NK-92 treated with Interleukin-12 subunit alpha and Interleukin-12 subunit beta, amount 100 ng/mL, for 24 hours (cell line): ENCODE measurements at regions not wholly inside any gene's neighbourhood (a gene's known extent, or its start where the extent isn't known, plus 50 kb on each side); places are given as distances from the start of the nearest gene placed in this dataset.

Experiments used
- DNase-seq: peaks from one replicate; lab custom pipeline; 2025; lab: John Stamatoyannopoulos, UW

DNA sequence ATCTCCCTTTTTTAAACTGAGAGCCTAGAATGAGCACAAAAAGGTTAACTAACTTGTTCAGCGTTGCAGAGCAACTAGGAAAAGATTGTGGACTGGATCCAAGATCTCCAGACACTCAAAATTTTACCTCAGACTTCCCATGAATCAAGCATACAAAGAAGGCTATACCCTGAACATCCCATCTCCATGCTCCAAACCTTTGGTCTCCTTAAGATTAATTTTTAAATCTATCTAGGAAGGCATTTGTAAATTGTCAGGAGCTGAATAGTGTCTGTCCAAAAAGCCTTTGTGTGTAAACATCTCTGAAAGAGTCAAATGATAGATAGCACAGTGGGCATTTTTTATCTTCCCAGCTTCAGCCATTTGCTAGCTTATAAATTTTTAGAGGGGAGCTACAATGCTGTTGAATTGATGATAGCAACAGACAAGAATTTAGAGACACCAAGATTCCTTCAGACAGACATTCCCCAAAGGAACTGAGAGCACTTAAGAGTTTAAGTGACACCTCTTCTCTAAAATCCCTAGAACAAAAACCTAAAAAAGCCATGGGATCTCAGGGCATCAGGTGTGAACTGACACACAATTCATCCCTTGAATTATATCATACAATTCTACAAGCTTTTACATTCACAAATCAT lies 480.8 kb upstream of the FAM241A start:
- DNase-seq: no peak

DNA sequence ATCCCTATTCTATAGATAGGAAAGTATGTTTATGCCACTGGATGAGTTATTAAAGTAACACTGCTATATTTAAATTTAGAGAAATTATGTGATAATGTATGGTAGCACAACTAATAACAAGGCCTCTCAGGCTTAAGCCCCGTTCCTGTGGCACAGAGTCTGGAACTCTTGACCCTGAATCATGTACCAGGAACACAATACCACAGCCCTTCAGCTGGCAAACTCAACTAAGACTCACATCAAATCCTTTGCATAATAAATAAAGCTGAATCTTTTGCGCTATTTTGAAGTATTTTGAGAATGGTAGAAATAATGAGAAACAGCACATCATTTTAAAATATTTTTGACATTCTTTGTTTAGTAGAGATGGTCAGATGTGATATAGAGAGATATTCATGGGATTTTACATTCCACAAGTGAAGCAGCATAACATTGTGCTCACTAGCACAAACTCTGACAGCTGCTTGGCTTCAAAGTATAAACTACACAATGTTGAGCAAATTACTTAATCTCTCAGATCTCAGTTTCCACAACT lies 478.4 kb upstream of the FAM241A start:
- no peak for DNase-seq

DNA sequence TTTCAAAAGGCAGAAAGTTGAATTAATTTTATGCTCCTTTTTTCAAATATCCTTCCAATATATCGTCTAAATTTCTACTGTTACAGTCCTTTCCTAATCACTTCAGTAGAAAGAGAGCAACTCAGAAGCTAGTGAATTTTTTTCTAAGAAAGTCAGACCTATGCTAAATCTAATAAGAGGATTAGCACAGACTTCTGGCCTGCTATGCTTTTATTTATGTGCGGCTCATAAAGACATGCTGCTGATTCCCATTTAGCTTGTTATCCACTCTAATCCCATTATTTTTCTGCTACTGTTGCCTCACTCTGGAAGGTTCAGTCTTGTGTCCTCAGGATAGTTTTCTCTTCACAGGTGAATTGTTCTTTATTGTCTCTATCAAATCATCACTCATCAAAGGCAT lies 473.5 kb upstream of the FAM241A start:
- no peak for DNase-seq

DNA sequence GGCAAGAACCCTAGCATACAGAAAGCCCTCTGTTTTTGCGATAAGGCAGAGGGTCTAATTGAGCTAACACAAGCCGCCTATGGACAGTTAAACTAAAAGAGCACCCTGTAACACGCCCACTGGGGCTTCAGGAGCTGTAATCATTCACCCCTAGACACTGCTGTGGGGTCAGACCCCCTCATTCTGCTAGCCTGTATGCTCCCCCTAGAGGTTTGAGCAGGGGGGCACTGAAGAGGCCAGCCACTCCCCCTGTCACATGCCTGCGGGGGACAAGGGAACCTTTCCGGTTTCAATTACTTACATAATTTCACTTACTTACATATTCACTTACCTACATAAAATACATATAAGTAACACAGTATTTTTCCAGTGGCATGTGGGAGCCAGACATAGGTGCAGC lies 469.5 kb upstream of the FAM241A start:
- no peak for DNase-seq

DNA sequence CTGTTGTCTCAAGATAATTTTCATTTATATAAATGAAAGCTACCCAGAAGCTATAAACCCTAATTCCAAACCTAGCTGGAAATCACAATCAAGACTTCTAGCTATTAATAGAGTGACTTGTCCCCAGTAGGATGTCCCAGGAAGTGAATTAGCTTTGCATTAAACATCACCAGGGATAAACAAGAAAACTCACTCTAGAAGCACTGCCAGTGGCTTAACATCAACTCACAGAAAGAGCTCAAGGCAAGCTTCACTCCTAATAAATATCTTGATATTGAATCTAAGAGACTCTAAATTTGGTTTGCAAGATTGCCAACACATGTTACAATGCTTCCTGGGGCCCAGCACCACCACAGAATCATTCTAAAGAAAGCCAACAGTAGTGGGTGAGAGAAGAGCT lies 468.7 kb upstream of the FAM241A start:
- DNase-seq: no peak

DNA sequence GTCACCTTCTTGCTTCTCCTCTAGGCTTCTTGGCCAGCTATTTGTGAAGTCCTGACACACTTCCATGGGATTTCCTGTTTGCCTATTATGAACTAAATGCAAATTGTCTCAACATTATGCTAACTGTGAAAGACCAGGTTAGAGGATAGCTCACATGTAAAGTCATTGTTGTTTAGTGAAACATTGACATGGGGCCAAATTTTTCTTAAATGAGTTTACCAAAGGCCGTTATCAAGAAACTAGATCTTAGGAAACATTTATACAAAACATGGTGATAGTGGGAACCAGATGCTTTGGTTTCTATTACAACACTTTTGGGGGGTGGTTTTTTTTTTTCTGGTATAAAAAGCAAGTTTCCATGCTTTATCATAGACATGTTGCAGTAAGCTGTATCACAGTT lies 466.8 kb upstream of the FAM241A start:
- DNase-seq: no peak

DNA sequence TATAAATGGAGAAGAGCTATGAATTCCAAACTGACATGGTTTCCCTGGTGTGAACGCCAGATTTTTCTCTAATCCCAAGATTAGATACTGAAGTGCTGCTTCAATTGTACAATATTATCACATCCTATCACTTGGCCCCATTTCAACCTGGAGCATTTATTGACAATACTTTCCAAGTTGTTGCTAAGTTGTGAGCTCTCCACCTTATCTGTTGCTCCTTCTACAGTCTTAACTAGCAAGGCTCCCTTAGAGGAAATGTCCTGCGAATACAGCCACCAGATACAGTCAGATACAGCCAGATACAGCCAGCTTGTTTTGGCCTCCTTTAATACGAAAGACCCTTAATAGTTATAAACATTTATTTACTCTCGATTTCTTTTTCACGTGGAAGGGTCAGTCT lies 466.3 kb upstream of the FAM241A start:
- no peak for DNase-seq

DNA sequence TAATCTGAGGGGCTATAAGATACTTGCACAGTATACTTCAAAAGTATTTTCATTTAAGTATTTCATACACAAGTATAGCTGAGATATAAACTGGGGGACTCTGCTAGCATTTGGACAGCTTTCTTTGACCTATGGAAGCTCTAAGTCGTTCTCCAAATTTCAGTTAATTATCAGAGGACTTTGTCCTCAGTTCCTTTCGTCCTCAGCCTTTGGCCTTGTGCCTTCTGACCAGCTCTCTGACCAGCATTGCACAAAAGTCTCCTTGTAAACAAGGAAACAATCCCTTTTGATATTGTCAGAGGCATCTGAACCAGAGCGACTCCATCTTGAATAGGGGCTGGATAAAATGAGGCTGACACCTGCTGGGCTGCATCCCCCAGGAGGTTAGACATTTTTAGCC lies 464.0 kb upstream of the FAM241A start:
- no peak for DNase-seq

DNA sequence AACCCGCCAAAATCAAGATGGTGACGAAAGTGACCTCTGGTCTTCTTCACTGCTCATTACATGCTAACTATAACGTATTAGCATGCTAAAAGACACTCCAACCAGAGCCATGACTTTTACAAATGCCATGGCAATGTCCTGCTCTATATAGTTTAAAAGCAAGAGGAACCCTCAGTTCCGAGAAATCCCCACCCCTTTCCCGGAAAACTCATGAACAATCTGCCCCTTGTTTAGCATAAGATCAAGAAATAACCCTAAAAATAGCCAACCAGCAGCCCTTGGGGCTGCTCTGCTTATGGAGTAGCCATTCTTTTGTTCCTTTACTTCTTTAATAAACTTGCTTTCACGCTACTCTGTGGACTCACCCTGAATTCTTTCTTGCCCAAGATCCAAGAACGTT lies 463.5 kb upstream of the FAM241A start:
- no peak for DNase-seq

DNA sequence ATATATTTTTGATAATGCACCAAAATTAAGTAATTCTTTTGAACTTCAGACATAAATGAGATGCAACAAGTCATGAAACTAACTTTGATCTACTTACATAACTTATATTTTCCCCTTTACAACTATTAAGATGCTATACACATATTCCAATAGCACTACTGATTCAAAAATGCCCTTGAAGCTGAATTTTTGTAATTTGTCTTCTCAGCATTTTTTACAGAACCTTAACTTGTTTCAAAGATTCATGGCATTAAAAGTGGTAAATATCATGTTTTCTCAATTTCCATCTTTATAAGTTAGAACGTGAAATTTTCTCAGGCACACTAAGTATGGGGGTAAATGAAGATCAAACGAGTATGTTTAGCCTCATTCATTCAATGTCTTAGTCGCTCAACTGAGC lies 460.0 kb upstream of the FAM241A start:
- DNase-seq: no peak

DNA sequence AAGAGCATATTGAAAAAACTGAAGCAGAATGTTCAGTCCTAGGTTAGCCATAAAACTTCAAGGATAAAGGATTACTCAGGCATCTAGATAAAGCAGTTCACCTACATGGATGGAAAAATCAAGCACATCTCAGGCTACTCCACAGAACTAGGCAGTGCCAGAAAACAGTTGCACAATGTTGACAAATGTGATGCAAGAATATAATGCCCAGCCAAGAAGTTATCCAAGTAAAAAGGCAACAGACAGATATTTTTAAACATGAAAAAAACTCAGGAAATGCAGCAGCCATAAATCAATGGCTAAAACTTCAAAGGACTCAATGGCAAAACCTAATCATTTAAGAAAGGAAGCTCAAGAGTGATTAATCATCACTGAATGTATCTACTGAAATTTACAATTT lies 456.0 kb upstream of the FAM241A start:
- DNase-seq: no peak

DNA sequence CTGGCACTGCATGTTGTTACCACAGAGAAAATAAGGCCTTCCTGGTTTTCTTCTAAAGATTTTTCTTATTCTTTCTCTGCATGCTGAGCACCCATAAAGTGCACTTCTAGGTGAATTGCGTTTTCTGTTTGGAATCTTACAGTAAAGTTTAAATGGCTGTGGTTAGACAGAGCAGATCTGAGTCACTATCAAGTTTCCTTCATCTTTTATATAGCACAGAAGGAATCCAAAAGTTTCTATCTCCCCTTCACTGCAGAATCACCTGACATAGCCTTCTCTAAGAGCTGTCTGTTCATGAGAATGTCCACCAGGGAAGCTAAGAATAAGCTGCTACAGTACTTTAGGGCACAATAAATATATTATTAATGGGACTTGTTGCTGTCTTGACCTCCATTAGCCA lies 455.5 kb upstream of the FAM241A start:
- no peak for DNase-seq

DNA sequence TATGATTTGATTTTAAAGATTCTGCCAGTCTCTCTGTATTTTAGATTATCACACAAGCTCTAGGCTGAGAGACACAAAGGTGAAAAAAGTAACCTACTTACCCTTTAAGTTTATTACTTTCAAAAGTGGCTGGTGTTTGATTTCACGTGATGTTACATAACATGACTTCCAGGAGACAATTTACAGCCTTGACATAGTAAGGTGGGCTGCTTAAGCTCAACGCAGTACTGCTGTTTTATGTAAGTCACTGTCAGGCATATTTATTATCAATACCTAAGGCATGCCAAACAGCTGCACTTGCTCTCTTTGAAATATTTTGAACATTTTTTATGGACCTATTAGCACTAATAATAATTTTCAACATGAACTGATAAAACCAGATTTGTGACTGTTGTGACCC lies 451.5 kb upstream of the FAM241A start:
- no peak for DNase-seq

DNA sequence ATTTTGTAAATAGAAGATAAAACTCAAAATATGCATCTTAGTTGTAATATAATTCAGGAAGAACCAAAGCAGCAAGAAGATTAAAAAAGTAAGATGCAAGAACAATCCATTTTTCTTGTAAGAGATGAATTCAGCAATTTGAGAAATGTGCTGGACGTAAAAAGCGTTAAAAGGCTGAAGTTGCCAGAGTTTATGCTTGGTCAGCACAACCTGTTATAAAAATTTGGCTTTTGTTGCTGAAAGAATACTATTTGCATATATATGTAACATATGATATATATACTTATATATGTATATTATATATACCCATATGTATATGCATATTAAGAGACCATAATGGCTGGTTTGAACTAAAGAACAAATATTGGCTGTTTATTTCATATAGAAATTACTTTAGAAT lies 449.6 kb upstream of the FAM241A start:
- no peak for DNase-seq

DNA sequence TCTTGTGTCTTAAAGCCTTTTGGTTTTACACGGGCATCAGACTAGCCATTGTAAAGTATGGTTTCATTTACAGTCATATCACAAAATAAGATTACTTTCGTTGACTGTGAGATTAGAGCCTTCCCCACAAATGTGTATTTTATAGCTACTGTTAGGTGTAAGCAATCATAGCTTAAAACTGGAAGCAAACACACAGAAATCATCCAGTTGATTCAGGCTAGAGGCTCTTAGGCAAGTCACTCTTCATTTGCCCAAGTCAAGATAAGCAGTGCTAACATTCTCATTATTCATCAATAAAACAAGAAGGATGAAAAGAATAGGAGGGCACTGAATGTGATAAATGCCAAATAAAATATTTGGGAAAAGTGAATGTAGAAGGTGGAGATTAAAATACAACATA lies 448.7 kb upstream of the FAM241A start:
- DNase-seq: no peak

DNA sequence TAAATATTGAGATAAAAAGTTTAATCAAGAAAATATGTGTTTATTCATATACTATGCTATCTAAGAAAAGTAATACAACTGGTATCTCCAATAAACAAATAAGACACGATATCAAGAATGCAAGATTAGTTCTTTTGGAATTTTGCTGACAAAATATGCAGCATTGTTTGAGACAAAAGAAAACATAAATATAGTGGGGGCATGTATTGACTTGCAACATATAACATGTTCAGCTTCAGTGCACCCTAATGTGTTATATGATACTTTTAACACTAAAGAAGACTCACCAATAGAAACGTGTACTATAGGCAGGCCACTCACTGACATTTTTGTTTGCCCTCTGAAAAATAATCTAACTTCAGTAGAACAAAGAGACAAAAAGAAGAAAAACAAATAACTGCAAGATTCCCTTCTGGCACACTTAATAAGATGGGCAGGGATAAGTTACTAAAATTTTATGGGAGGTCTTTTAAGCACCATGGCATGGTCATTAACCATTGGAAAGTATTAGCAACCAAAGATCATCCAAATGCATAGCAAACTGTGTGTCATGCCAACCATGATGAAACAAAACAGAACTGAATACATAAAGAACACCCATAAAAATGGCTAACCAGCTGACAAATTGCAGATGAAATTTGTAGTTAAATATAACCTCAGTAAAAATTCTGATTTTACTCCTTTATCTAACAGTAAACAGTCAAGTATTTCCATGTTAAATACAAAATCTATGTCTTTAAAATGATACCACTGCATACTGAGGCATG lies 447.9 kb upstream of the FAM241A start:
- DNase-seq: no peak

DNA sequence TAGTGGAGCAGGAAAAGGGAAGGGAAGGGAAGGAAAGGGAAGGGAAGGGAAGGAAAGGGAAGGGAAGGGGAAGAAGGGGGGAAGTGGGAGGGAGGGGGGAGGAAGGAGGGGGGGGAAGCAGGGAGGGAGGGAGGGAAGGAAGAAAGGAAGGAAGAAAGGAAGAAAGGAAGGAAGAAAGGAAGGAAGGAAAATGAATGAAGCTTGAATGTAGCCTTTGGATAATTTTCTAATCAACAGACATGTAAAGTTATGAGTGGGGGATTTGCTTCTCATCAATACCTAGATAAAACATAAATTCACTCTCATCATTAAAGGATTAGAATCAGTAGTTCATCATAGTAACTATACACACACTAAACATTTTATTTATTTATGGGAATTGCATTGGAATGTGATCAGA lies 446.9 kb upstream of the FAM241A start:
- DNase-seq: no peak

DNA sequence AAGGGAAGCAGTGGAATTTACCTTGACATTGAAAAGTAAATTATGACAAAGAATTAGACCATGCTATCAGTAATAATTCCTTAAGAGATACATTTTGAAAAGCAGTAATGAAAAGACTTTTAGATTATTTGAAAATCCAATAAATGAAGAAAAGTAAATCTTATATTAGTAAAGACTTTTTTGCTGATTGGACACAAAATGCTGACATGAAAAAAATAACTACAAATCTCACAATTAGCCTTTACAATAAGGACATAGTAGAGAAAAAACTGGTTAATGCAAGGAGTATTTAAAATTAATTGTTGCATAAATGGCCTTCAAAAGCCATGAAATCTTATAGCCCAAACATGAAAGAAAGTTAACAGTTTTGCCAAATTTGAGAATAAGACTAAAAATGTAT lies 446.1 kb upstream of the FAM241A start:
- no peak for DNase-seq

DNA sequence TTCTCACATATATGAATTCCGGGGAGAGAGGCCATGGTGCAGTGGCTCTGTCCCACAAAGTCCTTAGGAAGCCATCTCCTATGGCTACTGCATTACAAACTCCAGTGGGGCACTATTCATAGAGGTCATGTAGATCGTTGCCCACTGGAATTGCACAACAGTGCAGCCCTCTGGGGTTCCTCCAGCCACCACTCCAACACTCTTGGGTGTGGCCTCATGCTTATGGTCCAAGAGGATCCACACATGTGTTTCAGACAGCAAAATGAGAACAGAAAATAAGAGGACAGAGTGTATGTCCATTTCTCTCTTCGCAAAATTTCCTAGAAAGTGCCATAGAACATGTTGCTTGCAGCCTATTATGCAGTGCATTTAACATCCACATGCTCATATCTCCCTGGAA lies 444.2 kb upstream of the FAM241A start:
- no peak for DNase-seq

DNA sequence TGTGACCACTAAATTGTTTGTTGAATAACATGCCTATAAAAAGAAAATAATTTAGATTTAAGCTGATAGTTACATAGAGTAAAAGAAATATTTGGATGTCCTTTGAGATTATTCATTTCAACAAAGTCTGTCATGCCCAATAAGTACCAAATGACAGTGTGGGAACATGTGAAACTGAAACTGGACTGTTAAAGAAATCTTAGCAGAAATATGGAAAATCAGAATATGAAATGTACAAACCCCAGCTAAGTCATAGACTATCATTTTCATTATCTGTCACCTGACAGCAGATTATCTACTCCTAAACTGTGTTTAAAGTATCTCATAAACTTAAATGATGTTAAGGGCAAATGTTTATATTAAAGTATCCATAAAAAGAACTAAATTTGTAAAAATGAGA lies 437.8 kb upstream of the FAM241A start:
- no peak for DNase-seq

DNA sequence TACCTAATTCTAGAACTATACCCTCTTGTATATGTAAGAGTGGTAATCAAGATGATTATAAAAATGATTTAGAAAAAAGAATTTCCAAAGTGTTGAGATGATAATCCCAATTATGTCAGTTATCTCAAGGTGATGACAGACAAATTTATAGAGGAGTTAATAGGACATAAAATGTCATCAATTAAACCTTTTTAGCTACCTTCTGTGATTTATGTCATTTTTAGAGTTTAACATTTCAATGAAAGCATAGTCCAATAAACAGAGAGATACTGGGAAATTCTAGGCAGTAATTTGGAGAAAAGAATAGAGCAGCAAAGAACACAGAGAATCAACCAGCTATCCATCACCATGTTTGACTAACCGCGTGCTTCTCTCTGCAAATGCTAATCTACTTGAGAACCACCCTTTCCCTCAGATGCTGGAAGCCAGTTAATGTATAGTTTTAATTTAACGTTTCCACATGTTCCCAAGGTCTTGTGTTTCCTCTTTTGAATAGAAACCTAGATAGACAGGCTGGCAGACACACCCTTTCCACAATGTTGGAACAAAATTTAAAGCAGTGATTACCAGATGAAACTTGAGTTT lies 433.1 kb upstream of the FAM241A start:
- no peak for DNase-seq

DNA sequence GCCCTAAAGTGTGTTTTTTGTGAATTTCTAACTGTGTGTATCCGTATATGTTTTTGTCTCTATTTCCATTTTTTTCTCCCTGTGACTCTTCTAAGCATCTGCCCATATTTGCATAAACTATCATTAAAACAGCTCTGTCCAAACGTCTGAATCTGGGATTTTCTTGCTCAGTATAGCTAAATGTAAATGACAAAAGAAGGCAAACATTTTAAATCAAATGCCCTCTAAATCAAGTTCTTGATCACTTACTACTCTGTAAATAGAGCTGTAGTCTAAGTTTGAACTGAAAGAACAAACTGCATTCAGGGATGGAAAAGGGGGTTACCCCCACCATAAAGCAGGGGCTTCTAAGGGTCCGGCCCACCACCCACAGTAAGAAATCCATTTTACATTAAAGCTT lies 432.0 kb upstream of the FAM241A start:
- DNase-seq: no peak

DNA sequence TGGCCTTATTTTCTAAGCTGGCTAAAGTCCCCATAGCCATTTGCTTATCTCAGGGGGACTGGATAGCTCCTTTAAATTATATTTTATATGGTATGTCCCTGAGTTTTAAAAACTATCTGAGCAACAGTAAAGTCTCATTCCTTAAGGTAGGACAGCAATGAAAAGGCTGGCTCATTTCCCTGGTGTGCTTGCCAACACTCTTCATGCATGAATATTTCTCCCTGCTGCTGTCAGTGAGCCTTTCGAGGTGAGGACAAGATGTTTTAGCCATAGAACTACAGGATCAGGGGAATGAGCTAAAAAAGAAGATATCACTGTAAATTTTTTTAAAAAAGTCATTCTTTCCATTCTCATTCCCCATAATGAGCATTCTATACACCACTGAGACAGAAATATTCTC lies 427.3 kb upstream of the FAM241A start:
- no peak for DNase-seq
